HEK293 (cell line): ENCODE measurements at regions not wholly inside any gene's neighbourhood (a gene's known extent, or its start where the extent isn't known, plus 50 kb on each side); places are given as distances from the start of the nearest gene placed in this dataset.

Experiments used
- BCL11A ChIP-seq: fragments of 450-650 bp; formaldehyde crosslinking; IDR thresholded peaks from 2 replicates; pipeline ENCODE4 v1.5.1; 2016; ENCODE audit warnings: low read depth, missing biosample characterization, missing genetic modification characterization
- FEZF1 ChIP-seq: fragments of 450-650 bp; formaldehyde crosslinking; IDR thresholded peaks from 2 replicates; pipeline ENCODE4 v1.5.1; 2016; ENCODE audit warnings: missing biosample characterization, missing genetic modification characterization
- HIC1 ChIP-seq: fragments of 450-650 bp; formaldehyde crosslinking; IDR thresholded peaks from 2 replicates; pipeline ENCODE4 v1.5.1; 2016; ENCODE audit warnings: missing biosample characterization, missing genetic modification characterization
- INSM2 ChIP-seq: fragments of 450-650 bp; formaldehyde crosslinking; IDR thresholded peaks from 2 replicates; pipeline ENCODE4 v1.5.1; 2016; ENCODE audit warnings: missing biosample characterization, missing genetic modification characterization
- KLF1 ChIP-seq: fragments of 450-650 bp; formaldehyde crosslinking; IDR thresholded peaks from 2 replicates; pipeline ENCODE4 v1.5.1; 2016; ENCODE audit warnings: missing biosample characterization, missing genetic modification characterization
- KLF16 ChIP-seq: fragments of 450-650 bp; formaldehyde crosslinking; IDR thresholded peaks from 2 replicates; pipeline ENCODE4 v1.5.1; 2017; ENCODE audit warnings: missing biosample characterization, missing genetic modification characterization
- OSR2 ChIP-seq: fragments of 450-650 bp; formaldehyde crosslinking; IDR thresholded peaks from 2 replicates; pipeline ENCODE4 v1.5.1; 2016; ENCODE audit warnings: missing biosample characterization, missing genetic modification characterization
- PATZ1 ChIP-seq: fragments of 450-650 bp; formaldehyde crosslinking; IDR thresholded peaks from 2 replicates; pipeline ENCODE4 v1.5.1; 2016; ENCODE audit warnings: missing biosample characterization, missing genetic modification characterization
- PRDM1 ChIP-seq: fragments of 450-650 bp; formaldehyde crosslinking; IDR thresholded peaks from 2 replicates; pipeline ENCODE4; 2016; ENCODE audit warnings: missing biosample characterization, missing genetic modification characterization
- SP7 ChIP-seq: fragments of 450-650 bp; formaldehyde crosslinking; IDR thresholded peaks from 2 replicates; pipeline ENCODE4 v1.5.1; 2016; ENCODE audit warnings: missing biosample characterization, missing genetic modification characterization
- TCF7L2 ChIP-seq: IDR thresholded peaks from 2 replicates; pipeline ENCODE4 v1.6.1; 2011; ENCODE audit warnings: low read depth, mild to moderate bottlenecking, inconsistent platforms, low read length, moderate library complexity, borderline replicate concordance
- TRIM28 ChIP-seq: IDR thresholded peaks from 2 replicates; pipeline ENCODE4 v1.6.1; 2011; ENCODE audit warnings: low read length, control low read depth, borderline replicate concordance
- WT1 ChIP-seq: fragments of 450-650 bp; formaldehyde crosslinking; IDR thresholded peaks from 2 replicates; pipeline ENCODE4 v1.5.1; 2016; ENCODE audit warnings: missing biosample characterization, missing genetic modification characterization
- ZBTB11 ChIP-seq: fragments of 450-650 bp; formaldehyde crosslinking; conservative IDR thresholded peaks from 2 replicates; pipeline ENCODE4 v1.5.1; 2016; ENCODE audit warnings: low read depth, missing biosample characterization, missing genetic modification characterization
- ZNF366 ChIP-seq: fragments of 450-650 bp; formaldehyde crosslinking; conservative IDR thresholded peaks from 2 replicates; pipeline ENCODE4 v1.5.1; 2016; ENCODE audit warnings: missing biosample characterization, missing genetic modification characterization
- ZNF621 ChIP-seq: fragments of 450-650 bp; formaldehyde crosslinking; IDR thresholded peaks from 2 replicates; pipeline ENCODE4 v1.5.1; 2017; ENCODE audit warnings: missing biosample characterization, missing genetic modification characterization
- ZNF76 ChIP-seq: fragments of 450-650 bp; formaldehyde crosslinking; IDR thresholded peaks from 2 replicates; pipeline ENCODE4; 2016; ENCODE audit warnings: low read depth, missing biosample characterization, missing genetic modification characterization, borderline replicate concordance
- ZNF843 ChIP-seq: fragments of 450-650 bp; formaldehyde crosslinking; IDR thresholded peaks from 2 replicates; pipeline ENCODE4 v1.5.1; 2016; ENCODE audit warnings: missing biosample characterization, missing genetic modification characterization
- ZSCAN30 ChIP-seq: fragments of 450-650 bp; IDR thresholded peaks from 2 replicates; pipeline ENCODE4 v1.5.1; 2018; ENCODE audit warnings: missing biosample characterization, mild to moderate bottlenecking, missing genetic modification characterization, moderate library complexity
- ZXDB ChIP-seq: fragments of 450-650 bp; formaldehyde crosslinking; IDR thresholded peaks from 2 replicates; pipeline ENCODE4 v1.5.1; 2016; ENCODE audit warnings: missing biosample characterization, missing genetic modification characterization
- TF ChIP-seq, protein P1 (sequence below): fragments of 450-650 bp; formaldehyde crosslinking; IDR thresholded peaks from 2 replicates; pipeline ENCODE4 v1.5.1; 2017; ENCODE audit warnings: missing biosample characterization, missing genetic modification characterization

DNA sequence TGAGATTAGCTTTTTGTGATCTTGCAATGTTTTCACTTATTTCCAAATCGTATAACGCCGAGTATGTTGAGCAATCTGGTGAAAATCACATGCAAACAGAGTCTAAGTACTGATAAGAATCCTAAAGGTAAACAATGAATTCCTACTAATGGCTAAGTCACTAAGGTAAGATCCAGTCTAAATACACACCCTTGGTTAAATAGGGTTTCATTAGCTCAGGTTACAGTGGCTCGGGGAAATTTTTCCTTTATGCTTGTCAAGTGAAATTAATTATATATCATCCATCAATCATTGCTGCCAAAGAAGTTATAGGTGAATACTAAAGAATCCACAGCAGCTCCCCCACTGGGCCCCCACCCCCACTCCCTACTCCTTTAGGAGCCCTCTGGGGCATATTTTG, 139.3 kb downstream of the SOX2 start (continued):
- peak; percentile 76 for TF ChIP-seq ZNF843 (tag by site-specific recombination)
- TF ChIP-seq ZNF366: peak; percentile 58
- peak; percentile 78; the same call in 1 of the 2 replicates for TF ChIP-seq TCF7L2
- peak; percentile 51; the same call in 1 of the 2 replicates for TF ChIP-seq ZXDB (tag by site-specific recombination)
- TF ChIP-seq PATZ1 (tag by site-specific recombination): peak; percentile 39; the same call in 1 of the 2 replicates
- peak; percentile 76; the same call in 1 of the 2 replicates for TF ChIP-seq OSR2
- 0 out of 2 replicates have a peak, but pooled peaks have one; percentile 24 for TF ChIP-seq BCL11A (tag by site-specific recombination)
- 0 out of 2 replicates have a peak, but pooled peaks have one; percentile 37 for TF ChIP-seq KLF1 (tag by site-specific recombination)
- peak; percentile 72 for TF ChIP-seq PRDM1
- peak; percentile 67 for TF ChIP-seq SP7 (tag by site-specific recombination)
- peak; percentile 78; the same call in 1 of the 2 replicates for TF ChIP-seq TRIM28
- TF ChIP-seq FEZF1 (tag by site-specific recombination): peak; percentile 79
- TF ChIP-seq ZBTB11 (tag by site-specific recombination): no peak
- TF ChIP-seq, protein P1, sequence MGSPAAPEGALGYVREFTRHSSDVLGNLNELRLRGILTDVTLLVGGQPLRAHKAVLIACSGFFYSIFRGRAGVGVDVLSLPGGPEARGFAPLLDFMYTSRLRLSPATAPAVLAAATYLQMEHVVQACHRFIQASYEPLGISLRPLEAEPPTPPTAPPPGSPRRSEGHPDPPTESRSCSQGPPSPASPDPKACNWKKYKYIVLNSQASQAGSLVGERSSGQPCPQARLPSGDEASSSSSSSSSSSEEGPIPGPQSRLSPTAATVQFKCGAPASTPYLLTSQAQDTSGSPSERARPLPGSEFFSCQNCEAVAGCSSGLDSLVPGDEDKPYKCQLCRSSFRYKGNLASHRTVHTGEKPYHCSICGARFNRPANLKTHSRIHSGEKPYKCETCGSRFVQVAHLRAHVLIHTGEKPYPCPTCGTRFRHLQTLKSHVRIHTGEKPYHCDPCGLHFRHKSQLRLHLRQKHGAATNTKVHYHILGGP (tag by site-specific recombination): 0 out of 2 replicates have a peak, but pooled peaks have one; percentile 24
- no peak for TF ChIP-seq ZNF76 (tag by site-specific recombination)
- TF ChIP-seq WT1 (tag by site-specific recombination): peak; percentile 89
- no peak for TF ChIP-seq ZNF621
- TF ChIP-seq HIC1 (tag by site-specific recombination): peak; percentile 32; the same call in 1 of the 2 replicates
- TF ChIP-seq INSM2: 0 out of 2 replicates have a peak, but pooled peaks have one; percentile 23
- 0 out of 2 replicates have a peak, but pooled peaks have one; percentile 24 for TF ChIP-seq ZSCAN30 (tag by site-specific recombination)
- no peak for TF ChIP-seq KLF16 (tag by site-specific recombination)
- TF ChIP-seq, all 188 proteins: peak for 21
